Calu3 (cell line): ENCODE measurements at regions not wholly inside any gene's neighbourhood (a gene's known extent, or its start where the extent isn't known, plus 50 kb on each side); places are given as distances from the start of the nearest gene placed in this dataset.

Source experiments
- BruUV-seq: library from RNA; stranded (reverse); fragments of 400-500 nt; replicated peaks from 2 replicates; lab custom pipeline; 2021; lab: Mats Ljungman, UMichigan
- CTCF ChIA-PET: fragments of 300-600 bp; sonication (Branson Sonifier 250); formaldehyde crosslinking; loops from one replicate; lab custom pipeline; 2022; ENCODE audit warnings: antibody characterized with exemption; lab: Charles Lee
- DNase-seq: peaks from one replicate; pipeline ENCODE4 v3.0.0; 2022
- H3K27ac Mint-ChIP-seq: one replicate; pipeline ENCODE4 v1.8.0; 2022; ENCODE audit warnings: mixed read lengths; ENCODE audit not compliant: unreplicated experiment
- H3K27me3 Mint-ChIP-seq: one replicate; pipeline ENCODE4 v1.8.0; 2022; ENCODE audit warnings: mixed read lengths; ENCODE audit not compliant: unreplicated experiment
- H3K36me3 Mint-ChIP-seq: one replicate; pipeline ENCODE4 v1.8.0; 2022; ENCODE audit warnings: mild to moderate bottlenecking, moderate library complexity, mixed read lengths; ENCODE audit not compliant: insufficient read depth, unreplicated experiment
- H3K4me1 Mint-ChIP-seq: one replicate; pipeline ENCODE4 v1.8.0; 2022; ENCODE audit warnings: mild to moderate bottlenecking, low read depth, mixed read lengths; ENCODE audit not compliant: unreplicated experiment
- H3K4me3 Mint-ChIP-seq: one replicate; pipeline ENCODE4 v1.8.0; 2022; ENCODE audit warnings: mild to moderate bottlenecking, low read depth, moderate library complexity, mixed read lengths; ENCODE audit not compliant: unreplicated experiment
- H3K9me3 Mint-ChIP-seq: one replicate; pipeline ENCODE4 v1.8.0; 2022; ENCODE audit warnings: low read depth, mixed read lengths; ENCODE audit not compliant: unreplicated experiment
- CTCF ChIP-seq: fragments of 200-600 bp; IDR thresholded peaks from one replicate; pipeline ENCODE4 v1.8.0; 2022; ENCODE audit warnings: antibody characterized with exemption; ENCODE audit not compliant: unreplicated experiment
- intact Hi-C: fragments of 100-400 bp; cut with micrococcal nuclease; formaldehyde crosslinking; loops from one replicate; pipeline ENCODE4 v1.10.0; 2022; ENCODE audit not compliant: unreplicated experiment

GRCh38 chr3:115226844-115227445 is 79.9 kb upstream of the ZBTB20 start:
- H3K36me3 Mint-ChIP-seq: no peaks in the 10 kb centered on the region
- H3K9me3 Mint-ChIP-seq: peaks cover 2% of the 10 kb centered on the region
- TF ChIP-seq CTCF: no peak
- H3K27ac Mint-ChIP-seq: no peak overlapping the region
- CTCF ChIA-PET: no interaction called here
- no peaks in the 10 kb centered on the region for H3K4me1 Mint-ChIP-seq
- no TSS peak for BruUV-seq
- H3K27me3 Mint-ChIP-seq: no peaks in the 10 kb centered on the region
- intact Hi-C loops: no loop called here
- DNase-seq: no peak
- no peak overlapping the region for H3K4me3 Mint-ChIP-seq

GRCh38 chr3:115227461-115227860 is 80.4 kb upstream of the ZBTB20 start:
- no peak overlapping the region for H3K4me3 Mint-ChIP-seq
- H3K36me3 Mint-ChIP-seq: no peaks in the 10 kb centered on the region
- no peak for DNase-seq
- intact Hi-C loops: no loop called here
- no peaks in the 10 kb centered on the region for H3K27me3 Mint-ChIP-seq
- no peaks in the 10 kb centered on the region for H3K4me1 Mint-ChIP-seq
- CTCF ChIA-PET: no interaction called here
- no peak for TF ChIP-seq CTCF
- peaks cover 2% of the 10 kb centered on the region for H3K9me3 Mint-ChIP-seq
- no peak overlapping the region for H3K27ac Mint-ChIP-seq
- no TSS peak for BruUV-seq

- intact Hi-C loops: no loop called here
- BruUV-seq: no TSS peak
- Mint-ChIP-seq H3K9me3 (peaks cover 2% of the 10 kb centered on the region), H3K27me3 (no peaks in the 10 kb centered on the region), H3K36me3 (no peaks in the 10 kb centered on the region), H3K4me3 (no peak overlapping the region), H3K4me1 (no peaks in the 10 kb centered on the region), H3K27ac (no peak overlapping the region)
- CTCF ChIA-PET: no interaction called here
- no peak for TF ChIP-seq CTCF
- DNase-seq: no peak
These were observed 81.2 kb upstream of the ZBTB20 start for GRCh38 chr3:115228266-115228665.

GRCh38 chr3:115232167-115232566 is 85.1 kb upstream of the ZBTB20 start:
- DNase-seq: no peak
- H3K27me3 Mint-ChIP-seq: no peaks in the 10 kb centered on the region
- CTCF ChIA-PET: interaction anchor here (0.7 kb wide), 1 partner anchor 66 kb away, joined by 4 read pairs; no protein-coding TSS in a partner anchor
- H3K9me3 Mint-ChIP-seq: peaks cover 2% of the 10 kb centered on the region
- intact Hi-C loops: no loop called here
- H3K36me3 Mint-ChIP-seq: no peaks in the 10 kb centered on the region
- no peaks in the 10 kb centered on the region for H3K4me1 Mint-ChIP-seq
- no TSS peak for BruUV-seq
- no peak overlapping the region for H3K27ac Mint-ChIP-seq
- H3K4me3 Mint-ChIP-seq: no peak overlapping the region
- no peak for TF ChIP-seq CTCF
